OCI-LY1 (cell line): ENCODE measurements at regions not wholly inside any gene's neighbourhood (a gene's known extent, or its start where the extent isn't known, plus 50 kb on each side); places are given as distances from the start of the nearest gene placed in this dataset.

Experiments
- H2AFZ ChIP-seq: fragments of 200-600 bp; sonication (generic), shearing (Covaris generic); 2 replicates; pipeline ENCODE4 v1.6.0; 2014; ENCODE audit warnings: antibody characterized with exemption, mild to moderate bottlenecking, low read length
- H3F3A ChIP-seq: fragments of 200-600 bp; sonication (generic), shearing (Covaris generic); 2 replicates; pipeline ENCODE4 v1.6.0; 2014; ENCODE audit warnings: mild to moderate bottlenecking, antibody characterized with exemption, low read length, moderate library complexity; ENCODE audit not compliant: insufficient read depth
- H3K27ac ChIP-seq: fragments of 200-600 bp; sonication (generic); 2 replicates; pipeline ENCODE4 v1.5.1; 2014; ENCODE audit warnings: low read length, mixed run types, mild to moderate bottlenecking, low read depth; ENCODE audit not compliant: poor library complexity, severe bottlenecking
- H3K27me3 ChIP-seq: fragments of 200-600 bp; sonication (generic); 2 replicates; pipeline ENCODE4 v1.6.0; 2014; ENCODE audit warnings: antibody characterized with exemption, mild to moderate bottlenecking, low read length, moderate library complexity; ENCODE audit not compliant: insufficient read depth
- H3K36me3 ChIP-seq: fragments of 200-600 bp; sonication (generic); 2 replicates; pipeline ENCODE4 v1.6.1; 2014; ENCODE audit warnings: mild to moderate bottlenecking, antibody characterized with exemption, low read length, moderate library complexity, mixed read lengths; ENCODE audit not compliant: insufficient read depth
- H3K4me1 ChIP-seq: fragments of 200-600 bp; sonication (generic); 2 replicates; pipeline ENCODE4 v1.5.1; 2014; ENCODE audit warnings: mild to moderate bottlenecking, low read length, moderate library complexity; ENCODE audit not compliant: insufficient read depth, severe bottlenecking
- H3K4me2 ChIP-seq: fragments of 200-600 bp; sonication (generic), shearing (Covaris generic); 2 replicates; pipeline ENCODE4 v1.6.1; 2014; ENCODE audit warnings: low read length
- H3K4me3 ChIP-seq: fragments of 200-600 bp; sonication (generic); 2 replicates; pipeline ENCODE4 v1.5.1; 2014; ENCODE audit warnings: low read length, low read depth, mild to moderate bottlenecking, mixed read lengths; ENCODE audit not compliant: poor library complexity, severe bottlenecking
- H3K79me2 ChIP-seq: fragments of 200-600 bp; shearing (Covaris generic); 2 replicates; pipeline ENCODE4 v1.6.1; 2016; ENCODE audit warnings: mixed run types, low read length, mixed read lengths; ENCODE audit not compliant: insufficient read depth
- H3K9ac ChIP-seq: fragments of 200-600 bp; sonication (generic), shearing (Covaris generic); 2 replicates; pipeline ENCODE4 v1.6.1; 2014; ENCODE audit warnings: mild to moderate bottlenecking, low read length, mixed read lengths
- H3K9me2 ChIP-seq: fragments of 200-600 bp; sonication (generic), shearing (Covaris generic); 2 replicates; pipeline ENCODE4 v1.6.1; 2014; ENCODE audit warnings: low read depth, mild to moderate bottlenecking, low read length, mixed read lengths
- H3K9me3 ChIP-seq: fragments of 200-600 bp; shearing (Covaris generic); 2 replicates; pipeline ENCODE4 v1.6.1; 2014; ENCODE audit warnings: low read length, mixed read lengths
- H4K20me1 ChIP-seq: fragments of 200-600 bp; sonication (generic), shearing (Covaris generic); 2 replicates; pipeline ENCODE4 v1.6.0; 2016; ENCODE audit warnings: mild to moderate bottlenecking, low read length; ENCODE audit not compliant: insufficient read depth
- EZH2 ChIP-seq: fragments of 200-600 bp; sonication (generic), shearing (Covaris generic); IDR thresholded peaks from 2 replicates; pipeline ENCODE4 v1.8.0; 2017; ENCODE audit warnings: borderline replicate concordance, mixed run types, mild to moderate bottlenecking, antibody characterized with exemption, low read length, moderate library complexity, mixed read lengths
- TF ChIP-seq, protein P1 (sequence below): fragments of 200-600 bp; sonication (generic), shearing (Covaris generic); IDR thresholded peaks from 2 replicates; pipeline ENCODE4 v1.5.1; 2017; ENCODE audit warnings: mild to moderate bottlenecking, antibody characterized with exemption, low read length, moderate library complexity, mixed read lengths

DNA sequence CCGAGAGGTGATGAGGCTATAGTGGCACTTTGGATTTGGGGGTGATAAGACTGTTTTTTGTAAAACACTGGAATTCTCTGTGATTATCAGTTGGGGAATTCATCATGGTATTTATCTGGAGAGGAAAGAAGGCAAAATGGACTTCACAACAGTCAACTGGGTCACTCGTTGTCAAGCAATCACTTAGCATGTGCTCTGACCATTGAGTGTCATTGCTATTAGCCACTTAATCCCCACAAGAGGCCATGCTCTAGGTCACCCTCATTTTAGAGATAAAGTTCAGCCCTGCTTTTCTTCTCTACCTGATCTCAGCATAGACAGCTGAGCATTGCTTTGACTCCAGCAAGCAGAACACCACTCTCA is 160.1 kb upstream of the PITX1 start:
- H3K27ac ChIP-seq = no peak overlapping the region
- no peak overlapping the region for H3K9ac ChIP-seq
- no peaks in the 10 kb centered on the region for H3K36me3 ChIP-seq
- H4K20me1 ChIP-seq = no peaks in the 10 kb centered on the region
- H3K4me2 ChIP-seq = no peak overlapping the region
- no peaks in the 10 kb centered on the region for H3K79me2 ChIP-seq
- no peaks in the 10 kb centered on the region for H3K27me3 ChIP-seq
- no peaks in the 10 kb centered on the region for H3K9me3 ChIP-seq
- H3F3A ChIP-seq = no peaks in the 10 kb centered on the region
- no peak for TF ChIP-seq EZH2
- TF ChIP-seq, protein P1, sequence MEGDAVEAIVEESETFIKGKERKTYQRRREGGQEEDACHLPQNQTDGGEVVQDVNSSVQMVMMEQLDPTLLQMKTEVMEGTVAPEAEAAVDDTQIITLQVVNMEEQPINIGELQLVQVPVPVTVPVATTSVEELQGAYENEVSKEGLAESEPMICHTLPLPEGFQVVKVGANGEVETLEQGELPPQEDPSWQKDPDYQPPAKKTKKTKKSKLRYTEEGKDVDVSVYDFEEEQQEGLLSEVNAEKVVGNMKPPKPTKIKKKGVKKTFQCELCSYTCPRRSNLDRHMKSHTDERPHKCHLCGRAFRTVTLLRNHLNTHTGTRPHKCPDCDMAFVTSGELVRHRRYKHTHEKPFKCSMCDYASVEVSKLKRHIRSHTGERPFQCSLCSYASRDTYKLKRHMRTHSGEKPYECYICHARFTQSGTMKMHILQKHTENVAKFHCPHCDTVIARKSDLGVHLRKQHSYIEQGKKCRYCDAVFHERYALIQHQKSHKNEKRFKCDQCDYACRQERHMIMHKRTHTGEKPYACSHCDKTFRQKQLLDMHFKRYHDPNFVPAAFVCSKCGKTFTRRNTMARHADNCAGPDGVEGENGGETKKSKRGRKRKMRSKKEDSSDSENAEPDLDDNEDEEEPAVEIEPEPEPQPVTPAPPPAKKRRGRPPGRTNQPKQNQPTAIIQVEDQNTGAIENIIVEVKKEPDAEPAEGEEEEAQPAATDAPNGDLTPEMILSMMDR = no peak
- no peak overlapping the region for H3K4me3 ChIP-seq
- peaks cover 6% of the 10 kb centered on the region for H3K4me1 ChIP-seq
- H2AFZ ChIP-seq = no peak overlapping the region
- H3K9me2 ChIP-seq = no peaks in the 10 kb centered on the region

DNA sequence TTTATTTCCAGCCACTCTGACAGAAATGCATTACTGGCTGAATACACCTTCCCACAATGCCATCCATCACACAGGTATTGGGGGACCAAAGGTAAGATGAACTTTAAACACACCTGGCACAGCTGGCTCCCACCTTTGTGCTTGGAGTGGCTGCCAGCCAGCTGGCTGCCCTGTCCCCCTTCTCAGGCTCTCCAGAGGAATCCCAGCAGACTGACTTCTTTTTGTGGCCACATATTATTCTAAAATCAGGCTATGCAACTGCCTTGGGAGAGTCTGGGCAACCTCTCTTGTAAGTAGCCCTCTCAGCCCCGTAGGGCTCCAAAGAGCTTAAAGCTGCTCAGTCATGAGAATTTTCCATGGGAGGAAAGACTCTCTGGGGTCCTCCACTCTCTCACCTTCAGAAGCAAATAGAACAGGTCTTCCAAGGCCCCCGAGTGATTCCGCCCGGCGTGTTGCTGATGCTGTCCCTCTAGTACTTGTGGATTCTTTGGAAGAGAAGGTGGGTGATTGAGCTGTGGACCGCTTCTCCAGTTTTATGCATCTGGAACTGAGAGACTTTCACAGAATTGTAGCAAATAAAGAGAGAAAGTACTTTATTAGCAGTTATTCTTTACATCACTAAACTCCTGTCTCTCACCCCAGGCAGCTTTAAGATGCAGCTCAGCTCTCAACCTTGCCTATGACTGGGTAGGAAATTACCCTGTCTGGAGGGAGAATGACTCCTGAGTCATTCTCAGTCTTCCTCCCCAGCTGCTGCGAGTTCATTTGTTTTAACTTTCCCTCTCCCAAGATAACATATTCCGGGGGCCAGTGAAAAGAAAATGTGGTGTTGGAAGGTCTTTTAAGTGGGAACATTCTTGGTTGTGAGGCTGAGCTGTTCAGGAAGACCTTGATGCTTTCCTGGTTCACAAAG is 159.4 kb upstream of the PITX1 start:
- Histone ChIP-seq H3F3A (no peaks in the 10 kb centered on the region), H3K4me3 (no peak overlapping the region), H2AFZ (no peak overlapping the region), H3K79me2 (no peaks in the 10 kb centered on the region), H3K36me3 (no peaks in the 10 kb centered on the region), H3K27ac (no peak overlapping the region), H4K20me1 (no peaks in the 10 kb centered on the region), H3K9me3 (no peaks in the 10 kb centered on the region), H3K4me1 (peaks cover 6% of the 10 kb centered on the region), H3K9ac (no peak overlapping the region), H3K4me2 (no peak overlapping the region), H3K9me2 (no peaks in the 10 kb centered on the region), H3K27me3 (no peaks in the 10 kb centered on the region)
- TF ChIP-seq EZH2 = no peak
- TF ChIP-seq, protein P1 = no peak

DNA sequence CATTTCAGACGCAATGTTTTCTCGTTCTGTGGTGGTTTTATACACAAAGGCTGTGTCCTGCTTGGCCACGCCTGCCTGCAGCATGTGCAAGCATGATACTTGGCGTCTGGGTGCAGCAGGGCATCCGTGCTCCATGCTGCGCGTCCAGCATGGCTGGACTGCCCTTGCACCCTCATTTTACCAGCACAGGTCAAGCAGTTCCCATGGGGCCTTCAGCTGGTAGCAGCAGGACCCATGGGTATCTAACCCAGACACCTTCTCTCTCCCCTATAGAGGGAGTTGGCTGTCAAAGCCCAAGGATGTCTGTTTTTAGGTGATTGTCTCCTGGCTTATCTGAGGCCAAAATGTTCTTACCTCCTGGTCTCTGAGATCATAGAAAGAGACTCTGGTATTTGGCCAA is 158.3 kb upstream of the PITX1 start:
- Histone ChIP-seq H2AFZ (no peak overlapping the region), H3K79me2 (no peaks in the 10 kb centered on the region)

More for the DNA sequence above, 158.3 kb upstream of the PITX1 start:
- H3K9me3 ChIP-seq = no peaks in the 10 kb centered on the region
- no peak overlapping the region for H3K27ac ChIP-seq
- no peak overlapping the region for H3K4me3 ChIP-seq
- no peaks in the 10 kb centered on the region for H3K9me2 ChIP-seq
- peaks cover 6% of the 10 kb centered on the region for H3K4me1 ChIP-seq
- no peaks in the 10 kb centered on the region for H3F3A ChIP-seq
- TF ChIP-seq, protein P1 = no peak
- TF ChIP-seq EZH2 = no peak
- no peak overlapping the region for H3K4me2 ChIP-seq
- no peaks in the 10 kb centered on the region for H4K20me1 ChIP-seq
- H3K9ac ChIP-seq = no peak overlapping the region
- no peaks in the 10 kb centered on the region for H3K36me3 ChIP-seq
- H3K27me3 ChIP-seq = no peaks in the 10 kb centered on the region
